SU-DHL-6 (cell line): ENCODE measurements at regions not wholly inside any gene's neighbourhood (a gene's known extent, or its start where the extent isn't known, plus 50 kb on each side); places are given as distances from the start of the nearest gene placed in this dataset.

Source experiments
- H2AFZ ChIP-seq: fragments of 200-600 bp; sonication (generic); 2 replicates; pipeline ENCODE4 v1.6.1; 2014; ENCODE audit warnings: low read depth, mild to moderate bottlenecking, moderate library complexity, mixed read lengths, antibody characterized with exemption, low read length; ENCODE audit not compliant: severe bottlenecking
- H3F3A ChIP-seq: fragments of 200-600 bp; shearing (Covaris generic); 2 replicates; pipeline ENCODE4 v1.6.0; 2016; ENCODE audit warnings: antibody characterized with exemption, mild to moderate bottlenecking; ENCODE audit not compliant: insufficient read depth
- H3K27ac ChIP-seq: fragments of 200-600 bp; sonication (generic); 2 replicates; pipeline ENCODE4 v1.5.1; 2016; ENCODE audit warnings: low read depth, mild to moderate bottlenecking, low read length, moderate library complexity, mixed read lengths
- H3K27me3 ChIP-seq: fragments of 200-600 bp; sonication (generic), shearing (Covaris generic); 2 replicates; pipeline ENCODE4 v1.6.0; 2014; ENCODE audit warnings: mild to moderate bottlenecking, low read length
- H3K36me3 ChIP-seq: fragments of 200-600 bp; sonication (generic); 2 replicates; pipeline ENCODE4 v1.6.1; 2014; ENCODE audit warnings: mild to moderate bottlenecking, low read length, mixed read lengths
- H3K4me2 ChIP-seq: fragments of 300-600, 200-600 bp; shearing (Covaris generic), sonication (generic); 2 replicates; pipeline ENCODE4 v1.6.0; 2014; ENCODE audit warnings: low read length, low read depth, mild to moderate bottlenecking; ENCODE audit not compliant: poor library complexity, severe bottlenecking
- H3K4me3 ChIP-seq: fragments of 200-600 bp; sonication (generic); 2 replicates; pipeline ENCODE4 v1.5.1; 2014; ENCODE audit warnings: antibody characterized with exemption, low read length, mild to moderate bottlenecking, mixed read lengths; ENCODE audit not compliant: insufficient read depth, poor library complexity, severe bottlenecking
- H3K79me2 ChIP-seq: fragments of 200-600 bp; sonication (generic); 2 replicates; pipeline ENCODE4 v1.6.1; 2014; ENCODE audit warnings: mild to moderate bottlenecking, low read length, moderate library complexity; ENCODE audit not compliant: insufficient read depth
- H3K9ac ChIP-seq: fragments of 200-600 bp; sonication (generic); 2 replicates; pipeline ENCODE4 v1.7.0; 2014; ENCODE audit warnings: mild to moderate bottlenecking, low read length
- H3K9me2 ChIP-seq: fragments of 200-600 bp; sonication (generic); replicated peaks from 2 replicates; pipeline ENCODE4 v1.6.1; 2014; ENCODE audit warnings: low read length; ENCODE audit not compliant: insufficient read depth
- H3K9me3 ChIP-seq: fragments of 200-600 bp; sonication (generic); 2 replicates; pipeline ENCODE4 v1.6.1; 2014; ENCODE audit warnings: low read length, mixed read lengths; ENCODE audit not compliant: insufficient read depth
- H4K20me1 ChIP-seq: fragments of 200-600 bp; sonication (generic); 2 replicates; pipeline ENCODE4 v1.6.1; 2014; ENCODE audit warnings: low read depth, mild to moderate bottlenecking, antibody characterized with exemption, low read length, moderate library complexity, mixed read lengths
- CTCF ChIP-seq: fragments of 200-600 bp; sonication (generic); IDR thresholded peaks from one replicate; pipeline ENCODE4 v1.5.1; 2017; ENCODE audit warnings: antibody characterized with exemption, mild to moderate bottlenecking, low read length, moderate library complexity; ENCODE audit not compliant: insufficient read depth, poor library complexity, severe bottlenecking
- EZH2phosphoT487 ChIP-seq: fragments of 200-600 bp; sonication (generic), shearing (Covaris generic); conservative IDR thresholded peaks from 2 replicates; pipeline ENCODE4 v1.6.1; 2018; ENCODE audit warnings: mild to moderate bottlenecking, antibody characterized with exemption, low read length, moderate library complexity, mixed read lengths

GRCh38 chr2:215742021-215742420 lies 271.3 kb downstream of the MREG start:
- no peaks in the 10 kb centered on the region for H3K27me3 ChIP-seq
- H3K79me2 ChIP-seq: no peaks in the 10 kb centered on the region
- H3K9ac ChIP-seq: no peak overlapping the region
- no peak overlapping the region for H3K27ac ChIP-seq
- H2AFZ ChIP-seq: no peak overlapping the region
- H4K20me1 ChIP-seq: no peaks in the 10 kb centered on the region
- no peaks in the 10 kb centered on the region for H3K9me2 ChIP-seq
- TF ChIP-seq CTCF (no peak), EZH2phosphoT487 (no peak)
- no peak overlapping the region for H3K4me3 ChIP-seq
- H3K9me3 ChIP-seq: no peaks in the 10 kb centered on the region
- no peaks in the 10 kb centered on the region for H3F3A ChIP-seq
- H3K36me3 ChIP-seq: no peaks in the 10 kb centered on the region
- H3K4me2 ChIP-seq: no peak overlapping the region

GRCh38 chr2:215740071-215740470 lies 273.3 kb downstream of the MREG start:
- no peak overlapping the region for H2AFZ ChIP-seq
- H3K9me3 ChIP-seq: no peaks in the 10 kb centered on the region
- H3K79me2 ChIP-seq: no peaks in the 10 kb centered on the region
- no peaks in the 10 kb centered on the region for H4K20me1 ChIP-seq
- no peaks in the 10 kb centered on the region for H3F3A ChIP-seq
- H3K4me3 ChIP-seq: no peak overlapping the region
- H3K4me2 ChIP-seq: no peak overlapping the region
- TF ChIP-seq CTCF (no peak), EZH2phosphoT487 (no peak)
- H3K9me2 ChIP-seq: no peaks in the 10 kb centered on the region
- H3K36me3 ChIP-seq: no peaks in the 10 kb centered on the region
- H3K27ac ChIP-seq: no peak overlapping the region
- H3K27me3 ChIP-seq: no peaks in the 10 kb centered on the region
- H3K9ac ChIP-seq: no peak overlapping the region

- H3K36me3 ChIP-seq: no peaks in the 10 kb centered on the region
- no peak overlapping the region for H2AFZ ChIP-seq
- H3K9me3 ChIP-seq: no peaks in the 10 kb centered on the region
- no peak overlapping the region for H3K27ac ChIP-seq
- no peak overlapping the region for H3K4me3 ChIP-seq
- no peak overlapping the region for H3K9ac ChIP-seq
- no peak for TF ChIP-seq EZH2phosphoT487
- no peak for TF ChIP-seq CTCF
- H3K4me2 ChIP-seq: no peak overlapping the region
- no peaks in the 10 kb centered on the region for H3K79me2 ChIP-seq
- no peaks in the 10 kb centered on the region for H3F3A ChIP-seq
- no peaks in the 10 kb centered on the region for H3K9me2 ChIP-seq
- no peaks in the 10 kb centered on the region for H4K20me1 ChIP-seq
- no peaks in the 10 kb centered on the region for H3K27me3 ChIP-seq
Observed at GRCh38 chr2:215738351-215738750, 275.0 kb downstream of the MREG start.
